ENCODE measurements at regions not wholly inside any gene's neighbourhood (a gene's known extent, or its start where the extent isn't known, plus 50 kb on each side); places are given as distances from the start of the nearest gene placed in this dataset.

GRCh38 chr9:31733166-31733565 is 651.3 kb upstream of the ACO1 start:
- TF ChIP-seq CTCF (optimal IDR thresholded peaks at IDR 0.05 in 1 of 3, IDR thresholded peaks at IDR 0.05 in 1 of 3, conservative IDR thresholded peaks at IDR 0.05 in 1 of 3; ENCODE audit: extremely low read depth in 1 of 3, insufficient read depth in 2 of 3, low read length in 3 of 3) (no peak), EZH2 (IDR thresholded peaks at IDR 0.05; ENCODE audit: low read length) (no peak)

Measured in keratinocyte (primary cell).